Tibial nerve (tissue), 4 donors: ENCODE measurements at regions not wholly inside any gene's neighbourhood (a gene's known extent, or its start where the extent isn't known, plus 50 kb on each side); places are given as distances from the start of the nearest gene placed in this dataset.

ENCODE experiments used
- CTCF ChIP-seq, 5 experiments: fragments of 200-600 bp in 3 of 5; fragments of 450-650 bp in 2 of 5; sonication (generic) in 3 of 5; IDR thresholded peaks; one replicate each; pipeline ENCODE4 v1.5.1; 2016 to 2019; ENCODE audit warnings: antibody characterized with exemption in 5 of 5, mild to moderate bottlenecking in 3 of 5, moderate library complexity in 2 of 5
- EP300 ChIP-seq, 2 donors: sonication (generic); formaldehyde crosslinking; IDR thresholded peaks; one replicate each; pipeline ENCODE4 v1.6.1; 2017; ENCODE audit warnings: antibody characterized with exemption in 2 of 2, mild to moderate bottlenecking in 1 of 2
- POLR2A ChIP-seq, 2 donors: fragments of 450-650 bp; IDR thresholded peaks; one replicate each; pipeline ENCODE4 v1.6.1; 2017; ENCODE audit warnings: antibody characterized with exemption in 2 of 2, mild to moderate bottlenecking in 2 of 2, moderate library complexity in 2 of 2

DNA sequence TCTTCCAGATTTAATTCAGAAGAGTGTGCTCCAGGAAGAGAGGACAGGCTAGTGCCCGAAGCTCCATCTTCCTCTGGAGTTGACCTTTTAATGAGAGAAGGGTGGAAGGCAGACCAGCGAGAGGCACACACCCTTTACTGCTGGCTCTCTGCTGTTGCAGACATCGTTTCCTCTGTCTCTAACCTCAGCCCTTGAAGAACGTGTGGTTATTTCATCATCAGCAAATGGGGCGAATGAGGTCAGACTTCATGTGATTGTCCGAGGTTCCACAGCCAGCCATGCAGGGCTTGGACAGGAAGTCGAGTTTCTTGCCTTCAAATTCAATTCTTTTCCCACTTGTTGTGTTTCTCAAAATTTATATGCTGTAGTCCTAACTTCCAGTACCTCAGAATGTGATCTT lies 155.2 kb upstream of the MSX1 start:
- no peak for TF ChIP-seq CTCF (IDR thresholded peaks at IDR 0.05)
- TF ChIP-seq POLR2A (IDR thresholded peaks at IDR 0.05), result no peak
- no peak for TF ChIP-seq EP300 (IDR thresholded peaks at IDR 0.05)
